Bronchial epithelial cell (primary cell): ENCODE measurements at regions not wholly inside any gene's neighbourhood (a gene's known extent, or its start where the extent isn't known, plus 50 kb on each side); places are given as distances from the start of the nearest gene placed in this dataset.
A peak's percentile ranks its signal among the peaks of the same experiment; 100 is the strongest.

Experiments
- DNase-seq: peaks from one replicate; pipeline ENCODE4 v3.0.0-alpha.2; 2010; ENCODE audit warnings: low read depth
- FAIRE-seq: peaks from 2 replicates; lab custom pipeline; 2011; peaks lifted over from hg19 to GRCh38; lab: Jason Lieb, UNC
- H3K27me3 ChIP-seq: 2 replicates; pipeline ENCODE4 v1.5.1; 2011; ENCODE audit warnings: low read length; ENCODE audit not compliant: control insufficient read depth, insufficient read depth
- H3K36me3 ChIP-seq: 2 replicates; pipeline ENCODE4 v1.5.1; 2011; ENCODE audit warnings: low read length; ENCODE audit not compliant: control insufficient read depth, insufficient read depth
- H3K4me3 ChIP-seq: 2 replicates; pipeline ENCODE4 v1.5.1; 2011; ENCODE audit warnings: mild to moderate bottlenecking, low read depth, low read length, control low read depth
- TF ChIP-seq, protein P1 (sequence below): IDR thresholded peaks from 2 replicates; pipeline ENCODE4 v1.5.1; 2011; ENCODE audit warnings: mild to moderate bottlenecking, moderate library complexity, low read length, control low read depth, inconsistent platforms; ENCODE audit not compliant: insufficient read depth, severe bottlenecking

DNA sequence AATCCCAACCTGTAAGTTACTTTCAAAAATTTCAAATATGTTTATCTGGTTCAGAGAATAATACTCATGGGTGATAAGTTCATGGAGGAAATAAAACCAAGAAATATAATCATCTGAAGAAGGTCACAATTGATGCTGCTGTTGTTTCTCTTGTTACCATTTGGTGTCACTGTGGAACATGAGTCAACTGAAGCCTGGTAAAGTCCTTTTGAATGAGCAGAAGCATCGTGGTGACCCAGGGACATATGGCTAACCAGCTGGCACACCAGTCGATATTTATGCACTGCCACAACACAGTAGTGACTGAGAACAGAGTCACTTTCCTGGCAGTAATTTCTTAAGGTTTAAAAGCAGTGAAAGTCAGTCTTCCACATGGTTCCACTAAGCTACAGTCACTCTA lies 612.9 kb upstream of the TLE4 start:
- Histone ChIP-seq H3K4me3 (no peak overlapping the region), H3K27me3 (no peaks in the 10 kb centered on the region), H3K36me3 (no peaks in the 10 kb centered on the region)
- DNase-seq: peak; percentile 10
- TF ChIP-seq, protein P1, sequence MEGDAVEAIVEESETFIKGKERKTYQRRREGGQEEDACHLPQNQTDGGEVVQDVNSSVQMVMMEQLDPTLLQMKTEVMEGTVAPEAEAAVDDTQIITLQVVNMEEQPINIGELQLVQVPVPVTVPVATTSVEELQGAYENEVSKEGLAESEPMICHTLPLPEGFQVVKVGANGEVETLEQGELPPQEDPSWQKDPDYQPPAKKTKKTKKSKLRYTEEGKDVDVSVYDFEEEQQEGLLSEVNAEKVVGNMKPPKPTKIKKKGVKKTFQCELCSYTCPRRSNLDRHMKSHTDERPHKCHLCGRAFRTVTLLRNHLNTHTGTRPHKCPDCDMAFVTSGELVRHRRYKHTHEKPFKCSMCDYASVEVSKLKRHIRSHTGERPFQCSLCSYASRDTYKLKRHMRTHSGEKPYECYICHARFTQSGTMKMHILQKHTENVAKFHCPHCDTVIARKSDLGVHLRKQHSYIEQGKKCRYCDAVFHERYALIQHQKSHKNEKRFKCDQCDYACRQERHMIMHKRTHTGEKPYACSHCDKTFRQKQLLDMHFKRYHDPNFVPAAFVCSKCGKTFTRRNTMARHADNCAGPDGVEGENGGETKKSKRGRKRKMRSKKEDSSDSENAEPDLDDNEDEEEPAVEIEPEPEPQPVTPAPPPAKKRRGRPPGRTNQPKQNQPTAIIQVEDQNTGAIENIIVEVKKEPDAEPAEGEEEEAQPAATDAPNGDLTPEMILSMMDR: no peak
- FAIRE-seq: no peak

DNA sequence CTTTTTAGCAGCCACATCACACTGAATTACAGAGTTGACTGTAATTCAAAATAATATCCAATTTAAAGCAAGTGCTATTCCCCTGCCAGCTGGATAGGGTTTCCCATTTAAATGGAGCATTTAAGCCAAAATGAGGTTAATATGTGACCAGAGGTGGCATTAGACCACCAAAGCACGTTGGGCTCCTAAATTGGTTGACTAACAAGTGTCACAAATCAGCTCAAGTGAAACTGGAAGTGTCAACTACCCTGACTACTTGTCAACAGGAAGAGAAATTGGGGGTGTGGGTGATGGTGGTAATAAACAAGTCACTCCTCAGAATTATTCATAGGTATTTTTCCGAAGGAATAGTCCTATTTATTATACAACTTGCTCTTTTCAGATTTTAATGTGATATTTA lies 609.6 kb upstream of the TLE4 start:
- TF ChIP-seq, protein P1: no peak
- DNase-seq (no peak), FAIRE-seq (no peak)
- H3K27me3 ChIP-seq: no peaks in the 10 kb centered on the region
- no peak overlapping the region for H3K4me3 ChIP-seq
- H3K36me3 ChIP-seq: no peaks in the 10 kb centered on the region

DNA sequence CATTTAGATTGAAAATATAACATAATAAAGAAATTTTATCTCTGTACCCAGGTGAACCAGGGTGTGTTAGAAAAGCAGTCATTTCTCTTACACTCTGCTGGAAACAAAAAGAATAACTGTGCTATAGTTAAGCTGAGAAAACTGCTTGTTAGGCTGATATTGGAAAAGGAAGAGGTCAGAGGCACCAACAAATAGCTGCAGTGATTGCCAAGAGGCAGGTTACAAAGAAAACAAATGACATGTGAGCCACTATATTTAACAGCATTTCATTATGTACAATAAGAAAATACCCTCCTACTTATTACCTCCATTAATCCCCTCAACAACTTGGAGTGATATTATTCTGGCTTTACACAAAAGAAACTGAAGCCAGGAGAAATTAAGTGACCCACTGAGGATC lies 607.9 kb upstream of the TLE4 start:
- TF ChIP-seq, protein P1: no peak
- H3K27me3 ChIP-seq: no peaks in the 10 kb centered on the region
- H3K36me3 ChIP-seq: no peaks in the 10 kb centered on the region
- no peak for DNase-seq
- no peak for FAIRE-seq
- no peak overlapping the region for H3K4me3 ChIP-seq

DNA sequence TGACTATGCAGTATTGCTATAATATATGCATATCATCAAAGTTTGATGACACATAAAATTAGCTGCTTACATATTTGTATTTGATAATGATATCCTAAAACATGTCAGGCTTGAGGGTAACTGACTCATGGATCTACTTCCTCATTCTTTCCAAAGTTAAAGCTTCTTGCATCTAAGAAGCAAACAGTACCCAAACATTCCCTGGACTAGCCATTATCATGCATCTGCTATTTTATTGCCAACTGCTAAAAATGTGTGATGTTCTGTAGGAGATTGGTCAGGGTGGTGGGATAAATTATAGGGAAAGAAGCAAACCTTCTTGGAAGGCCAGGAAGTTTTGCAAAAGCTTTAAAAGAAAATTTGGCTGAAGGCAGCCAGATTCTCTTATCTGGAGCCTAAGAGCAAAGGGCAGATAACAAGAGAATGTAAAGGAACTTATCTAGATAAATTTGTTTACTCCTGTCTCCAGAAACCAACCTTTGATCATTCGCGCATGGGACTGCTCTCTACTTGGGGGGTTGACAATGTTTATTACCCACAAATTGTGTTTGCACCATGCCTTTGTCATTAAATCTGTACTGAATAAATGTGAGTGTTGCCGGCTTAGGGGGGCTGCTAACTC lies 604.1 kb upstream of the TLE4 start:
- TF ChIP-seq, protein P1: no peak
- peak; percentile 83 for DNase-seq
- FAIRE-seq: peak; percentile 13
- Histone ChIP-seq H3K4me3 (no peak overlapping the region), H3K36me3 (no peaks in the 10 kb centered on the region), H3K27me3 (no peaks in the 10 kb centered on the region)

DNA sequence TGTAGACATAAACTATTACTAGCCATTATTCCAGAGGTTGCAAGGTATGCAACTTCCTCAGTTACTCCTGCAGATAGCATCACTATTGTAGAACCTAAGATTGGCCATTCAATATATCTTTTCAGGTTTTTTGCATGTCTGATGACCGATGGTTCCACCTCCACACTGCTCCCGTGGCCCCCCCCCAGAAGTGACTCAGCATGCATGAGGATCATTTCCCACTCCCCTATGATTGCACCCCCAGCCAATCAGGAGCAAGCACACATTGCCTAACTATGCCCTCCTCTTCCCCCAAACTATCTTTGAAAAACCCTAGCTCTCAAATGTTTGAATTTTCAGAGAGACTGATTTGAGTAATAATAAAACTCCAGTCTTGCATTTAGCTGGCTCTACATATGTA lies 601.4 kb upstream of the TLE4 start:
- FAIRE-seq (no peak), DNase-seq (no peak)
- Histone ChIP-seq H3K36me3 (no peaks in the 10 kb centered on the region), H3K27me3 (no peaks in the 10 kb centered on the region), H3K4me3 (no peak overlapping the region)
- TF ChIP-seq, protein P1: no peak

DNA sequence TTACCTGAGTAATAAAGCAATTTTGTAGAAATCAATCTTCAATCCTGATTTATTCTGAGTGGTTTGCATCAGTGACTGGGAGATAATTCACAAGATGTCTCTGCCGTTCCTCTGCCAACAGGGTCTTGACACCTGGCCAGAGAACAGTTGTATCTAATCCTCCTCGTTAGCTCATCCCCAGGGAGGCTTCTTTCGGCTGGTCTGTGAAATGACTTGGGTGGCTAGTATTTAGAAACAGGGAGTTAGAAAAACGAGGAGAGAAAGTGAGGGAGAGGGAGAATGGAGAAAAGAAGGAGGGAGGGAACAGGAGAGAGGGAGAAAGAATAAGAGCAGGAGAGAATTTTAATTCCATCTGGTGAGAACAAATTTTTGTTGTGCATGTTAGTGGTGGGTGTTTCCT lies 600.2 kb upstream of the TLE4 start:
- no peaks in the 10 kb centered on the region for H3K36me3 ChIP-seq
- DNase-seq (no peak), FAIRE-seq (no peak)
- no peak overlapping the region for H3K4me3 ChIP-seq
- H3K27me3 ChIP-seq: no peaks in the 10 kb centered on the region
- TF ChIP-seq, protein P1: no peak
